ENCODE measurements at regions not wholly inside any gene's neighbourhood (a gene's known extent, or its start where the extent isn't known, plus 50 kb on each side); places are given as distances from the start of the nearest gene placed in this dataset.

DNA sequence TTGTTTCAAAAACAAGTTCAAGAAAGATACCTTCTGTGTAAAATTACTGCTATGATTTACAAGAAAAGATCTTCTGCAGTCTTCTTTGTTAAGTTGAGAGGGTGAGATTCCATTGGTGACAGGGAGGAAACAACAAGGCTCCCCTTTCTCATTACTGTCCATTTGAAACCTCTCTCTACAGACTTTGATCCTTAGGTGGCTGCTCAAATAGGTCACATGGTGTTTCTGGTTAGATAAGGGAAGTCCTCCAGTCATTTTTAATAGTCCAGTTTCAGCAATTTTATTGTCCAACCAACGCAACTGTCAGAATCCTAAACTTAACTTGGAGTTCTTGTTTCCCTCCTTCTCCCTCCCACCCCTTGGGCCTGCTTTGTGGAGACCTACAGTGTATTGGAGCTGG is 390.4 kb downstream of the EFNB2 start:
- Mint-ChIP-seq H3K27me3 (ENCODE audit: low read depth) (no peaks in the 10 kb centered on the region), H3K27ac (no peak overlapping the region), H3K4me3 (no peak overlapping the region), H3K36me3 (ENCODE audit: low read depth) (no peaks in the 10 kb centered on the region), H3K4me1 (ENCODE audit: low read depth) (no peaks in the 10 kb centered on the region), H3K9me3 (ENCODE audit: insufficient read depth) (no peaks in the 10 kb centered on the region)
- no peak for DNase-seq
- ChIA-PET POLR2A (no interaction called here), CTCF (no interaction called here)
- no peak for ATAC-seq

DNA sequence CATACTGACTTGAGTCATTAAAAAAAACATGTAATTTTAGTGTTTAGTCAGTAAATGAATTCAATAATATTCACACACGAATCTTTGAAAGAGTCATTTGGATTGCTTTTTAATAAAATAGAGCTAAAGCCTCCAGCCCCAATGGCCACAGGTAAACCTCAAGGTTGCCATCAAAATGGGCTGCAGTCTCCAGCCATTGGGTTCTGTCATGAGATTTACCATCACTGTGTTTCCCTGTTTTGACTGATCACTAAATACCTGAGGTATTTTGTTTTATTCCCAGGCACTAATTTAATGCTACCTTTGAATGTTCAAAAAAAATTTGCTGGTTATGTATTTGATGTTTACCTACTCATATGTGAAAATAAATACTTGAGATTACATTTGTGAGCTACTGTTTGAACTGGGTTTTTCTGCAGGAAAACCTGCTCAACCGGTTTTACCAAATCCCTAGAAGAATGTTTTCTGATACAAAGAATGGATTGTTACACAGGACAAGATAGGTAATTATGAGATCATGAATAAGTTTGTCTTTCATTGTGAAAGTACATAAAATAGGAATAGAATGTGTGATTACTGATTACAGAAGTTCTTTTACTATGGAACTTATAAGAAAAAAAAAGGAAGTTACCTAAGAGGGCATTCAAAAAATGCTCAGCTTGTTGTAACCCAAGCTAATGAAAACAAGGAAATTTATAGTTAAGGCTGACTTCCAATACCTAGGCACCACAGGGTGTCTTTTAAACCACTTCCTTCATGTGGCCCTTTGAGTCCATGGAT is 391.3 kb downstream of the EFNB2 start:
- no peaks in the 10 kb centered on the region for H3K36me3 Mint-ChIP-seq (ENCODE audit: low read depth)
- H3K27me3 Mint-ChIP-seq (ENCODE audit: low read depth) = no peaks in the 10 kb centered on the region
- CTCF ChIA-PET = no interaction called here
- no peak overlapping the region for H3K4me3 Mint-ChIP-seq
- DNase-seq (no peak), ATAC-seq (no peak)
- POLR2A ChIA-PET = no interaction called here
- no peak overlapping the region for H3K27ac Mint-ChIP-seq
- no peaks in the 10 kb centered on the region for H3K4me1 Mint-ChIP-seq (ENCODE audit: low read depth)
- H3K9me3 Mint-ChIP-seq (ENCODE audit: insufficient read depth) = no peaks in the 10 kb centered on the region

DNA sequence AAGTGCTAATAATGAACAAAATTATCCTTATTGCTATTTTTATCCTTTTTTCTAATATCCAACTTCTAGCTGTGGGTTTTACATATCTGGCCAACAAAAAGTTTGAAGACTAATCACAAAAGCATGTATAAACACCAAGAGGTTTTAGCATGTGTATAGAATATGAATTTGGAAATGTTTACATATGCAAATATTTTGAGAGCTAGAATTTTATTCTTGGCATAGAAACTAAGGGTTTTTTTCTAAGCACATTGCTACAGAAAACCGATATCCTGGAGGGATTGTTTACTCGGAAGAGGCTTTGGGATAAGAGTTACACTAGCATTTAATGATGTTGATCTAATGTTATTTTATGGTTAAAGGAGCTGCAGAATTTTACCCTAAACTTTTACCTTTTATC is 392.1 kb downstream of the EFNB2 start:
- no peaks in the 10 kb centered on the region for H3K27me3 Mint-ChIP-seq (ENCODE audit: low read depth)
- H3K36me3 Mint-ChIP-seq (ENCODE audit: low read depth) = no peaks in the 10 kb centered on the region
- H3K4me1 Mint-ChIP-seq (ENCODE audit: low read depth) = no peaks in the 10 kb centered on the region
- no peaks in the 10 kb centered on the region for H3K9me3 Mint-ChIP-seq (ENCODE audit: insufficient read depth)
- ChIA-PET POLR2A (no interaction called here), CTCF (interaction anchor here (0.6 kb wide), 1 partner anchor 17 kb away, joined by 3 read pairs; no protein-coding TSS in a partner anchor)
- no peak overlapping the region for H3K27ac Mint-ChIP-seq
- DNase-seq (no peak), ATAC-seq (no peak)
- H3K4me3 Mint-ChIP-seq = no peak overlapping the region

DNA sequence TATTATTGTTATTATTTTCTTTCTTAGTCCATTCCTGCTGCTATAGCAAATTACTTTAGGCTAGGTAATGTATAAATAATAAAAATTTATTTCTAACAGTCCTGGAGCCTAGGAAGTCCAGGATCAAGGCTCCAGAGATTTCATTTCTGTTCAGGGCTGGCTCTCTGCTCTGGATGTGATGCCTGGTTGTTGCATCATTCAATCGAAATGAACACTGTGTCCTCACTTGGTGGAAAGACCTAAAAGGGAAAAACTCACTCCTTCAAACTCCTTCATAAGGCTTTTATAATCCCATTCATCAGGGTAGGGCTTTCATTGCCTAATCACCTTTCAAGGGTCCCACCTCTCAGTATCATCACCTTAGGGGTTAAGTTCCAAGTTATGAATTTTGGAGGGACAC is 395.0 kb downstream of the EFNB2 start:
- Mint-ChIP-seq H3K36me3 (ENCODE audit: low read depth) (no peaks in the 10 kb centered on the region), H3K9me3 (ENCODE audit: insufficient read depth) (no peaks in the 10 kb centered on the region), H3K4me1 (ENCODE audit: low read depth) (no peaks in the 10 kb centered on the region), H3K27ac (no peak overlapping the region), H3K4me3 (no peak overlapping the region), H3K27me3 (ENCODE audit: low read depth) (no peaks in the 10 kb centered on the region)
- ChIA-PET POLR2A (no interaction called here), CTCF (no interaction called here)
- DNase-seq (no peak), ATAC-seq (no peak)

DNA sequence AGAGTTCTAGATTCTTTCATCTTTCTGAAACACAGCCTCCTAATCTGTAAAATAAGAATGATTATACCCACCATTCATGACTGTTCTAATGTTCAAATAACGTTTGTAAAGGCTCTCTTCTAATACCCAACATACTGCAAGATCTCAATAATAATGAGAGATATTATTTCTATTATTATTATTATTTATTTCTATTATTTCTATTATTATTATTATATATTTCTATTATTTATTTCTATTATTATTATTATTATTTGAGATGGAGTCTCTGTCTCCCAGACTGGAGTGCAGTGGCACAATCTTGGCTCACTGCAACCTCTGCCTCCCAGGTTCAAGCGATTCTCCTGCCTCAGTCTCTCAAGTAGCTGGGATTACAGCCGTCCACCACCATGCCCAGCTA is 395.5 kb downstream of the EFNB2 start:
- Mint-ChIP-seq H3K36me3 (ENCODE audit: low read depth) (no peaks in the 10 kb centered on the region), H3K4me1 (ENCODE audit: low read depth) (no peaks in the 10 kb centered on the region), H3K27me3 (ENCODE audit: low read depth) (no peaks in the 10 kb centered on the region), H3K9me3 (ENCODE audit: insufficient read depth) (no peaks in the 10 kb centered on the region), H3K4me3 (no peak overlapping the region), H3K27ac (no peak overlapping the region)
- no peak for ATAC-seq
- DNase-seq = no peak
- POLR2A ChIA-PET = no interaction called here
- CTCF ChIA-PET = no interaction called here

DNA sequence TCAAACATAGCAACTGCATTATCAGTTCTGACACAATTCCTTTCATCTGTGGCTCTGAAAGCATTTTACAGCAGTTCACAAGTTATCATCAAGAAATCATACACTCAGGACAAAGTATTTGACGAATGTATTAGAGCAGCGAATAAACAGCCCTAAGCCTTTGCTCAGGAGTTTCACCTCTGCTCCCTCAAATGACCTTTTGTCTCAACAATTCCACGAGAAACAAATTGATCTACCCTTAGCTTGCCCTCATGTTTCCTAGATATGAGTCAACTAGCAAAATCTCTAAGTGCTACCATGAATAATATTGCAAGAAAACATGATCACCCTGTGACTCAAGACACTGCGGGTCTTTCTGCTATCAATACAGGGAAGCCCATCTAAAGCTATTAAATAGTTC is 396.1 kb downstream of the EFNB2 start:
- CTCF ChIA-PET = no interaction called here
- POLR2A ChIA-PET = no interaction called here
- no peak for ATAC-seq
- Mint-ChIP-seq H3K4me1 (ENCODE audit: low read depth) (no peaks in the 10 kb centered on the region), H3K9me3 (ENCODE audit: insufficient read depth) (no peaks in the 10 kb centered on the region), H3K27ac (no peak overlapping the region), H3K4me3 (no peak overlapping the region), H3K36me3 (ENCODE audit: low read depth) (no peaks in the 10 kb centered on the region), H3K27me3 (ENCODE audit: low read depth) (no peaks in the 10 kb centered on the region)
- DNase-seq = no peak

DNA sequence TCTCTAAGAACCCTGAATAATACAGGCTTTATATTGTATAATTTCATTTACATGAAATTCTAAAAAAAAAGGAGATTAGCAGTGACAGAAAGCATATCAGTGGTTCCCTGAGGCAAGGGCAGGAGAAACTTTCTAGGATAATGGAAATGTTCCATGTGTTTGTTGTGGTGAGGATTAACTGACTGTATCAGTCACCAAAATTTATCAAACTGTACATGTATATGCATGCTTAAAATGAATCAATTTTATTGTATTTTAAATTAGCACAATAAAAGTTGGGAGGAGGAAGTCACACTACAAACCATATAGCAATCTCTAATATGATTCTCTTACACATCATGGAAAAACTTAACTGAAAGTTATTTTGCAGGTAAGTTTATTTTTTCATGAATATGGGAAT is 396.8 kb downstream of the EFNB2 start:
- ATAC-seq (no peak), DNase-seq (no peak)
- ChIA-PET CTCF (no interaction called here), POLR2A (no interaction called here)
- no peaks in the 10 kb centered on the region for H3K4me1 Mint-ChIP-seq (ENCODE audit: low read depth)
- H3K27me3 Mint-ChIP-seq (ENCODE audit: low read depth) = no peaks in the 10 kb centered on the region
- no peaks in the 10 kb centered on the region for H3K9me3 Mint-ChIP-seq (ENCODE audit: insufficient read depth)
- no peak overlapping the region for H3K4me3 Mint-ChIP-seq
- H3K36me3 Mint-ChIP-seq (ENCODE audit: low read depth) = no peaks in the 10 kb centered on the region
- H3K27ac Mint-ChIP-seq = no peak overlapping the region

DNA sequence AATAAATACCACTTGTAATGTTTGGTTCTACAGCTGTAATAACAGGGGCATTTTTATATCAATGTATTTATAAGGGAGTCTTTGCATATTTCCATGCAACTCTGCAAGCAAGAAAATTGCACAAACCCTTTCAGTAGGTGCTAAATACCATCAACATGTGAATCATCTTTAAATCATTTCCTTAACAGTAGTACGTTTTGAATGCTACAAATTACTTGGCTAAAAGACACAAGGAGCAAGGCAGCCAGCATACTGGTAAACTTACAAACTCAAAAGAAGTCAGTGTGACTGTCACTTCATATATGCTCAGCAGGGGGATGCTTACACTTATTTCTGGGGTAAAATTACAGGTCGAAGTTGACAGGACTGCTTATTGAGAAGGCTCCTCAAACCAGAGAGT is 402.4 kb downstream of the EFNB2 start:
- ChIA-PET POLR2A (no interaction called here), CTCF (no interaction called here)
- Mint-ChIP-seq H3K4me1 (ENCODE audit: low read depth) (no peaks in the 10 kb centered on the region), H3K4me3 (no peak overlapping the region), H3K27ac (no peak overlapping the region), H3K9me3 (ENCODE audit: insufficient read depth) (no peaks in the 10 kb centered on the region), H3K27me3 (ENCODE audit: low read depth) (no peaks in the 10 kb centered on the region), H3K36me3 (ENCODE audit: low read depth) (no peaks in the 10 kb centered on the region)
- ATAC-seq (no peak), DNase-seq (no peak)

DNA sequence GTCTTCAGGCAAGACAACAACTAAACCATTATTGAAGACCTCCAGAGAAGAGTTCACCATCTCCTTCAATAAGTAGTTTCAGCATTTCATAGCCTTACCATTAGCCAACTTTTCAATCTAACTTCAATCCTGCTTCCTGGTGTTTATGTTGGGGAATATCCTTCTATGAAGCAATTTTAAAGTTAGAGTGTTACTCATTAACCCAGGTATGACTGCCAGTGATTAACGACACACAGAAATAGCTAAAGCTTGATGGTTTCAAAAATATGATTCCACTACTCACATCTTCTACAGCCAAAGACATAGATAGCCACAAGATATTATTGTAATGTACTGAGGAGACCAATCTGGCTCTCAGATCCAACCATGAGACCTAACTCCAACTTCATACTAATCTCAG is 403.2 kb downstream of the EFNB2 start:
- Mint-ChIP-seq H3K36me3 (ENCODE audit: low read depth) (no peaks in the 10 kb centered on the region), H3K4me3 (no peak overlapping the region), H3K27ac (no peak overlapping the region), H3K4me1 (ENCODE audit: low read depth) (no peaks in the 10 kb centered on the region), H3K9me3 (ENCODE audit: insufficient read depth) (no peaks in the 10 kb centered on the region), H3K27me3 (ENCODE audit: low read depth) (no peaks in the 10 kb centered on the region)
- DNase-seq (no peak), ATAC-seq (no peak)
- CTCF ChIA-PET = no interaction called here
- POLR2A ChIA-PET = no interaction called here

DNA sequence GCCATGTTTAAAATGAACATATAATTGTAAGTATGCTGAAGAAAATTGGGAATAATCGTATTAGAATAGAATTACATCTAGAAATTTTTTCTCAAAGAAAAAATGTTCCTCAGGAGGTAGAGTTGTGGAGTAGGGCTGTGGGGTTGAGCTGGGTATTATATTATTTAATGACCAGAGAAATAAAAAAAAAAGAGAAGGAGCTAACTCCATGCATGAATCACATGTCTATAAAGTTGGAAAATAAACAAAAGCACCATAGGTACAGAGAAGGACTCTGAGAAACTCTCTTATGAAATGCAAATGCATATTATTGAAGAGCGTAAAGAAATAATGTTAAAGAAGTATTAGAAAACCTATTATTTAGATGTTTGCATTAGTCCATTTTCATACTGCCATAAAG is 405.5 kb downstream of the EFNB2 start:
- H3K4me1 Mint-ChIP-seq (ENCODE audit: low read depth) = no peaks in the 10 kb centered on the region
- ATAC-seq = no peak
- no peak for DNase-seq
- CTCF ChIA-PET = no interaction called here
- H3K27ac Mint-ChIP-seq = no peak overlapping the region
- H3K9me3 Mint-ChIP-seq (ENCODE audit: insufficient read depth) = no peaks in the 10 kb centered on the region
- POLR2A ChIA-PET = no interaction called here
- no peaks in the 10 kb centered on the region for H3K27me3 Mint-ChIP-seq (ENCODE audit: low read depth)
- no peak overlapping the region for H3K4me3 Mint-ChIP-seq
- H3K36me3 Mint-ChIP-seq (ENCODE audit: low read depth) = no peaks in the 10 kb centered on the region

DNA sequence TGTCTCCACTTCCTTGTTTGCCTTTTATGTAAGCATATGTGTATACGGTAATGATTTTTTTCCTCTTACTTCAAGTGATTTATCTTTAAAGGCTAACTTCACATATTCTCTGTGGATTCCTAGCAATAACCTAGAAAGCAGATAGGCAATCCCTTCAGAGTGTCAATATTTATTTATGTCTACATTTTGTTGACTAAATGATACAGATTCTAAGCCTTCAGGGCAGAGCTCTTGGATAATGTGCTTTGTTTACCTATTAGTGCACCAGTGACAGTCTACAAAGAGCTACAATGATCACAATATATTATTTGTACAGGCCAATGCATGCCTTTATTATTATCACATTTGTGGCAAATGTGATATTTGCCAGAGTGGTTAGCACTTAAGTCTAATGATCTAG is 406.2 kb downstream of the EFNB2 start:
- ATAC-seq (no peak), DNase-seq (no peak)
- no peaks in the 10 kb centered on the region for H3K27me3 Mint-ChIP-seq (ENCODE audit: low read depth)
- H3K9me3 Mint-ChIP-seq (ENCODE audit: insufficient read depth) = no peaks in the 10 kb centered on the region
- H3K36me3 Mint-ChIP-seq (ENCODE audit: low read depth) = no peaks in the 10 kb centered on the region
- no peak overlapping the region for H3K4me3 Mint-ChIP-seq
- H3K27ac Mint-ChIP-seq = no peak overlapping the region
- H3K4me1 Mint-ChIP-seq (ENCODE audit: low read depth) = no peaks in the 10 kb centered on the region
- CTCF ChIA-PET = no interaction called here
- POLR2A ChIA-PET = no interaction called here

DNA sequence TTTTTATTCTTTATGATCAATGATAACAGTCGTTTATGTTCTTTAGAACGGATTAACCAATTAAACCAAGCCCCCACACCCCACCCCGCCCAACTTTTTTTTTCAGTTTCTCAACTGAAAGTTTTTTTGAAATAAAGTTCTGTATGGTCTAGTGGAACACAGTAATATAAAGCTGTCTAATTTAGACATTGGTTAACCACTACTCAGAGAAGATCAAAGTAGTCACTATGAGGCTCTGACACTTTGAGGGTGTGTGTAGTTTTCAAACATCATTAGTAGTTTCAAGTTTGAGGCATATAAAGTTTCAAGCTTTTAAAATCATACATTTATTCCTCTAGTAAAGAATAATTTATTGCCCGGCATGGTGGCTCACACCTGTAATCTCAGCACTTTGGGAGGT is 413.2 kb downstream of the EFNB2 start:
- DNase-seq (no peak), ATAC-seq (no peak)
- Mint-ChIP-seq H3K9me3 (ENCODE audit: insufficient read depth) (no peaks in the 10 kb centered on the region), H3K27ac (no peak overlapping the region), H3K36me3 (ENCODE audit: low read depth) (no peaks in the 10 kb centered on the region), H3K4me3 (no peak overlapping the region), H3K27me3 (ENCODE audit: low read depth) (no peaks in the 10 kb centered on the region), H3K4me1 (ENCODE audit: low read depth) (no peaks in the 10 kb centered on the region)
- POLR2A ChIA-PET = no interaction called here
- CTCF ChIA-PET = no interaction called here

DNA sequence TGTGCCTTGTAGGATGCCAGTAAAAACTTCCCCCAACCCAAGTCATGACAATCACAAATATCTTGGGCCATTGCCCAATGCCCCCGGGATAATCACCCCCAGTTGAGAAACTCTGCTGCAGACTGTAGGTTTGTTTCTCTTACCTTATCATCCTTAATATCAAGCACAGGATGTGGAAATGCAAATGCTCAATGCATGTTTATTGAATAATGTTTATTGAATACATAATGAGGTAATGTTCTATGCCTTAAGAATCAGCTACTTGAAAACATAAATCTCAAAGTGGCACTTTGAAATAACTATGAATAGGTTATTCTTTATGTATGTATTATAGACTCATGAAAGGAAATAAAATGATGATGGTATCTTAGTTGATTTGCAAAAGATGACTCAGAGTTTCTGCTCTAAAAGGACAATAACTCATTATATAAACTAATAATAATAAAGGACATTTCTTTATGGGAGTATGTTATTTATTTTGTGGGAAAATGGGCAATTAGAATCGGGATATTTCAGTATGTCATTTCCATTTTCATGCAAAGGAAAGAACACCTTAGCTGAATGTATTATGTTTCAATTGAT is 414.2 kb downstream of the EFNB2 start:
- H3K4me3 Mint-ChIP-seq = no peak overlapping the region
- H3K4me1 Mint-ChIP-seq (ENCODE audit: low read depth) = no peaks in the 10 kb centered on the region
- ChIA-PET POLR2A (no interaction called here), CTCF (no interaction called here)
- no peak overlapping the region for H3K27ac Mint-ChIP-seq
- no peaks in the 10 kb centered on the region for H3K9me3 Mint-ChIP-seq (ENCODE audit: insufficient read depth)
- DNase-seq (no peak), ATAC-seq (no peak)
- H3K27me3 Mint-ChIP-seq (ENCODE audit: low read depth) = no peaks in the 10 kb centered on the region
- H3K36me3 Mint-ChIP-seq (ENCODE audit: low read depth) = no peaks in the 10 kb centered on the region
